CD8-positive, alpha-beta memory T cell (primary cell): ENCODE measurements at regions not wholly inside any gene's neighbourhood (a gene's known extent, or its start where the extent isn't known, plus 50 kb on each side); places are given as distances from the start of the nearest gene placed in this dataset.
"Not testable (repeated sequence)": the region's sequence is repeated elsewhere in the genome, so short reads cannot be mapped to it uniquely, and the experiment has no call there.

ENCODE experiments used
- CTCF ChIA-PET: fragments of 350-600 bp; sonication (Branson Sonifier 250); formaldehyde crosslinking; loops from one replicate; lab custom pipeline; 2021; ENCODE audit warnings: antibody characterized with exemption; lab: Charles Lee
- POLR2A ChIA-PET: fragments of 350-600 bp; sonication (Branson Sonifier 250); formaldehyde crosslinking; loops from one replicate; lab custom pipeline; 2021; ENCODE audit warnings: antibody characterized with exemption; lab: Charles Lee
- DNase-seq, 5 donors: peaks; one replicate each; pipeline versions ENCODE4 v3.0.0 to v3.0.0-alpha.2; 2020 to 2022; ENCODE audit warnings: mixed read lengths in 1 of 5
- H3K27ac ChIP-seq: one replicate; pipeline ENCODE4 v1.7.0; 2013; ENCODE audit warnings: low read depth, mild to moderate bottlenecking, low read length, moderate library complexity
- H3K27me3 ChIP-seq: 2 replicates; pipeline ENCODE4 v1.7.0; 2013; ENCODE audit warnings: low read length, mild to moderate bottlenecking; ENCODE audit not compliant: insufficient read depth, poor library complexity, severe bottlenecking
- H3K36me3 ChIP-seq: 2 replicates; pipeline ENCODE4 v1.7.0; 2013; ENCODE audit warnings: mild to moderate bottlenecking, low read length, moderate library complexity; ENCODE audit not compliant: insufficient read depth
- H3K4me1 ChIP-seq: 2 replicates; pipeline ENCODE4 v1.7.0; 2013; ENCODE audit warnings: mild to moderate bottlenecking, low read length, moderate library complexity; ENCODE audit not compliant: insufficient read depth
- H3K4me3 ChIP-seq: 2 replicates; pipeline ENCODE4 v1.7.0; 2013; ENCODE audit warnings: mild to moderate bottlenecking, low read length
- H3K9me3 ChIP-seq: 2 replicates; pipeline ENCODE4 v1.7.0; 2013; ENCODE audit warnings: mild to moderate bottlenecking, low read length
- H3K27ac Mint-ChIP-seq, 8 donors: one replicate each; pipeline ENCODE4 v1.8.0; 2020 to 2021; ENCODE audit warnings: mixed read lengths in 8 of 8, mild to moderate bottlenecking in 6 of 8, inconsistent platforms in 3 of 8, moderate library complexity in 3 of 8
- H3K27me3 Mint-ChIP-seq, 2 donors: one replicate each; pipeline ENCODE4 v1.8.0; 2020 to 2021; ENCODE audit warnings: mixed read lengths in 2 of 2, mild to moderate bottlenecking in 1 of 2, moderate library complexity in 1 of 2
- H3K36me3 Mint-ChIP-seq, 3 donors: one replicate each; pipeline ENCODE4 v1.8.0; 2020 to 2021; ENCODE audit warnings: mixed read lengths in 3 of 3, inconsistent platforms in 1 of 3, mild to moderate bottlenecking in 1 of 3
- H3K4me1 Mint-ChIP-seq, 3 donors: one replicate each; pipeline ENCODE4 v1.8.0; 2020 to 2021; ENCODE audit warnings: mixed read lengths in 3 of 3, inconsistent platforms in 1 of 3, mild to moderate bottlenecking in 1 of 3
- H3K4me3 Mint-ChIP-seq, 7 donors: one replicate each; pipeline ENCODE4 v1.8.0; 2020 to 2021; ENCODE audit warnings: mixed read lengths in 7 of 7, mild to moderate bottlenecking in 6 of 7, moderate library complexity in 4 of 7, inconsistent platforms in 2 of 7
- H3K9me3 Mint-ChIP-seq, 5 donors: one replicate each; pipeline ENCODE4 v1.8.0; 2020 to 2022; ENCODE audit warnings: mixed read lengths in 5 of 5, mild to moderate bottlenecking in 3 of 5, moderate library complexity in 2 of 5, inconsistent platforms in 1 of 5

- H3K27ac Mint-ChIP-seq: no peak overlapping the region
- POLR2A ChIA-PET: no interaction called here
- H3K36me3 Mint-ChIP-seq: peaks cover 0 to 6% (median 0%) of the 10 kb centered on the region in 3 donors
- H3K4me1 Mint-ChIP-seq: no peaks in the 10 kb centered on the region
- CTCF ChIA-PET: no interaction called here
- H3K4me1 ChIP-seq: no peaks in the 10 kb centered on the region
- DNase-seq: no peak
- H3K9me3 Mint-ChIP-seq: peaks cover under 1 to 9% (median 6%) of the 10 kb centered on the region in 5 donors
- H3K27ac ChIP-seq: no peak overlapping the region
- no peak overlapping the region for H3K4me3 ChIP-seq
- H3K36me3 ChIP-seq: no peaks in the 10 kb centered on the region
- no peaks in the 10 kb centered on the region for H3K27me3 ChIP-seq
- H3K4me3 Mint-ChIP-seq: no peak overlapping the region
- no peaks in the 10 kb centered on the region for H3K9me3 ChIP-seq
- peaks cover 1 to 2% of the 10 kb centered on the region in 2 donors for H3K27me3 Mint-ChIP-seq
These were observed 153.2 kb upstream of the NRBF2 start for GRCh38 chr10:62979921-62980320.

- Mint-ChIP-seq H3K36me3 (peaks cover 0 to 9% (median 0%) of the 10 kb centered on the region in 3 donors), H3K4me3 (no peak overlapping the region), H3K4me1 (no peaks in the 10 kb centered on the region), H3K27ac (no peak overlapping the region), H3K27me3 (peaks cover 0 to 1% of the 10 kb centered on the region in 2 donors), H3K9me3 (peaks cover 1 to 9% (median 8%) of the 10 kb centered on the region in 5 donors)
- ChIA-PET POLR2A (no interaction called here), CTCF (no interaction called here)
- no peak overlapping the region for H3K4me3 ChIP-seq
- H3K27ac ChIP-seq: no peak overlapping the region
- no peaks in the 10 kb centered on the region for H3K27me3 ChIP-seq
- H3K4me1 ChIP-seq: no peaks in the 10 kb centered on the region
- DNase-seq: no peak
- no peaks in the 10 kb centered on the region for H3K36me3 ChIP-seq
- no peaks in the 10 kb centered on the region for H3K9me3 ChIP-seq
These were observed 154.6 kb upstream of the NRBF2 start for GRCh38 chr10:62978482-62978881.

GRCh38 chr10:62974795-62975194, 158.3 kb upstream of the NRBF2 start:
- H3K4me3 Mint-ChIP-seq, H3K4me1 Mint-ChIP-seq, H3K4me3 ChIP-seq, H3K27ac Mint-ChIP-seq, H3K27me3 Mint-ChIP-seq, H3K27me3 ChIP-seq, H3K4me1 ChIP-seq, DNase-seq, H3K36me3 ChIP-seq, POLR2A ChIA-PET, H3K9me3 ChIP-seq, CTCF ChIA-PET, H3K27ac ChIP-seq: not testable (repeated sequence)
- H3K9me3 Mint-ChIP-seq: peaks cover 2 to 11% (median 8%) of the 10 kb centered on the region in 5 donors
- peaks cover 0 to 14% (median 2%) of the 10 kb centered on the region in 3 donors for H3K36me3 Mint-ChIP-seq

GRCh38 chr10:62972103-62972502, 155.9 kb upstream of the EGR2 start:
- peaks cover 0 to 14% (median 2%) of the 10 kb centered on the region in 3 donors for H3K36me3 Mint-ChIP-seq
- CTCF ChIA-PET: no interaction called here
- no peaks in the 10 kb centered on the region for H3K4me1 Mint-ChIP-seq
- peaks cover 11 to 14% of the 10 kb centered on the region in 2 donors for H3K27me3 Mint-ChIP-seq
- Histone ChIP-seq H3K27ac (no peak overlapping the region), H3K4me1 (no peaks in the 10 kb centered on the region), H3K27me3 (no peaks in the 10 kb centered on the region), H3K36me3 (no peaks in the 10 kb centered on the region), H3K4me3 (no peak overlapping the region), H3K9me3 (no peaks in the 10 kb centered on the region)
- H3K27ac Mint-ChIP-seq: no peak overlapping the region
- DNase-seq: no peak
- peaks cover 2 to 9% (median 8%) of the 10 kb centered on the region in 5 donors for H3K9me3 Mint-ChIP-seq
- POLR2A ChIA-PET: no interaction called here
- no peak overlapping the region for H3K4me3 Mint-ChIP-seq

- H3K27ac ChIP-seq: no peak overlapping the region
- POLR2A ChIA-PET: no interaction called here
- H3K4me1 Mint-ChIP-seq: no peaks in the 10 kb centered on the region
- DNase-seq: no peak
- no peak overlapping the region for H3K4me3 Mint-ChIP-seq
- H3K4me3 ChIP-seq: no peak overlapping the region
- no peaks in the 10 kb centered on the region for H3K36me3 ChIP-seq
- H3K27ac Mint-ChIP-seq: peak overlapping the region in 1 of 8 donors; percentile 34
- H3K36me3 Mint-ChIP-seq: no peaks in the 10 kb centered on the region
- peaks cover 7 to 34% of the 10 kb centered on the region in 2 donors for H3K27me3 Mint-ChIP-seq
- H3K27me3 ChIP-seq: no peaks in the 10 kb centered on the region
- H3K9me3 Mint-ChIP-seq: peaks cover 0 to 3% (median 0%) of the 10 kb centered on the region in 5 donors
- no peaks in the 10 kb centered on the region for H3K4me1 ChIP-seq
- CTCF ChIA-PET: no interaction called here
- no peaks in the 10 kb centered on the region for H3K9me3 ChIP-seq
These were observed 147.9 kb upstream of the EGR2 start for GRCh38 chr10:62964026-62964425.

GRCh38 chr10:62961951-62962523, 145.9 kb upstream of the EGR2 start:
- CTCF ChIA-PET: no interaction called here
- no peaks in the 10 kb centered on the region for H3K9me3 ChIP-seq
- Mint-ChIP-seq H3K27ac (no peak overlapping the region), H3K4me1 (no peaks in the 10 kb centered on the region), H3K36me3 (no peaks in the 10 kb centered on the region), H3K9me3 (peaks cover 0 to 3% (median 0%) of the 10 kb centered on the region in 5 donors), H3K27me3 (peaks cover 3 to 39% of the 10 kb centered on the region in 2 donors), H3K4me3 (no peak overlapping the region)
- H3K4me1 ChIP-seq: no peaks in the 10 kb centered on the region
- H3K27me3 ChIP-seq: no peaks in the 10 kb centered on the region
- DNase-seq: no peak
- no peaks in the 10 kb centered on the region for H3K36me3 ChIP-seq
- H3K4me3 ChIP-seq: no peak overlapping the region
- H3K27ac ChIP-seq: no peak overlapping the region
- POLR2A ChIA-PET: no interaction called here

GRCh38 chr10:62960416-62960815, 144.2 kb upstream of the EGR2 start:
- H3K27me3 Mint-ChIP-seq: peaks cover 3 to 44% of the 10 kb centered on the region in 2 donors
- H3K36me3 Mint-ChIP-seq: no peaks in the 10 kb centered on the region
- H3K9me3 Mint-ChIP-seq: peaks cover 0 to 3% (median 0%) of the 10 kb centered on the region in 5 donors
- ChIA-PET POLR2A (no interaction called here), CTCF (no interaction called here)
- DNase-seq: no peak
- H3K9me3 ChIP-seq: no peaks in the 10 kb centered on the region
- H3K4me3 ChIP-seq: no peak overlapping the region
- H3K27ac ChIP-seq: no peak overlapping the region
- H3K27ac Mint-ChIP-seq: no peak overlapping the region
- no peaks in the 10 kb centered on the region for H3K36me3 ChIP-seq
- H3K27me3 ChIP-seq: no peaks in the 10 kb centered on the region
- H3K4me3 Mint-ChIP-seq: no peak overlapping the region
- no peaks in the 10 kb centered on the region for H3K4me1 ChIP-seq
- H3K4me1 Mint-ChIP-seq: no peaks in the 10 kb centered on the region

GRCh38 chr10:62959553-62959952, 143.4 kb upstream of the EGR2 start:
- no peak overlapping the region for H3K4me3 ChIP-seq
- H3K27me3 ChIP-seq: no peaks in the 10 kb centered on the region
- no peaks in the 10 kb centered on the region for H3K4me1 ChIP-seq
- CTCF ChIA-PET: interaction anchor here (1.3 kb wide), 1 partner anchor 33 kb away, joined by 3 read pairs; no protein-coding TSS in a partner anchor
- no peak overlapping the region for H3K27ac ChIP-seq
- DNase-seq: no peak
- H3K27me3 Mint-ChIP-seq: peaks cover 3 to 43% of the 10 kb centered on the region in 2 donors
- no peak overlapping the region for H3K4me3 Mint-ChIP-seq
- H3K9me3 ChIP-seq: no peaks in the 10 kb centered on the region
- no peaks in the 10 kb centered on the region for H3K36me3 Mint-ChIP-seq
- H3K9me3 Mint-ChIP-seq: peaks cover 0 to 3% (median 0%) of the 10 kb centered on the region in 5 donors
- no peak overlapping the region for H3K27ac Mint-ChIP-seq
- H3K4me1 Mint-ChIP-seq: no peaks in the 10 kb centered on the region
- POLR2A ChIA-PET: interaction anchor here (0.5 kb wide), 1 partner anchor 185 kb away, joined by 4 read pairs; no protein-coding TSS in a partner anchor
- H3K36me3 ChIP-seq: no peaks in the 10 kb centered on the region
